Right renal pelvis (tissue), 4 donors: ENCODE measurements at regions not wholly inside any gene's neighbourhood (a gene's known extent, or its start where the extent isn't known, plus 50 kb on each side); places are given as distances from the start of the nearest gene placed in this dataset.

ENCODE experiments used
- DNase-seq, 4 donors: peaks; one replicate each; pipeline ENCODE4 v3.0.0-alpha.2; 2013; ENCODE audit warnings: low read depth in 4 of 4, low spot score in 3 of 4, missing footprints in 1 of 4

- no peak for DNase-seq
These were observed 158.0 kb downstream of the PALM2AKAP2 start for GRCh38 chr9:109937861-109938453.

- no peak for DNase-seq
These were observed 159.8 kb downstream of the PALM2AKAP2 start for GRCh38 chr9:109939698-109940342.

- no peak for DNase-seq
These were observed 160.6 kb downstream of the PALM2AKAP2 start for GRCh38 chr9:109940561-109940960.

- DNase-seq, result no peak
These were observed 161.8 kb downstream of the PALM2AKAP2 start for GRCh38 chr9:109941771-109942170.

- no peak for DNase-seq
These were observed 165.6 kb downstream of the PALM2AKAP2 start for GRCh38 chr9:109945573-109945972.

- DNase-seq, result no peak
These were observed 168.5 kb downstream of the PALM2AKAP2 start for GRCh38 chr9:109948453-109948852.

- DNase-seq, result no peak
These were observed 170.9 kb downstream of the PALM2AKAP2 start for GRCh38 chr9:109950710-109951443.

- DNase-seq, result no peak
These were observed 173.3 kb downstream of the PALM2AKAP2 start for GRCh38 chr9:109953300-109953699.

GRCh38 chr9:109953813-109954497, 174.0 kb downstream of the PALM2AKAP2 start:
- no peak for DNase-seq

- peak in 2 of 4 donors; percentile 41 to 49 for DNase-seq
These were observed 176.9 kb downstream of the PALM2AKAP2 start for GRCh38 chr9:109956717-109957440.

GRCh38 chr9:109959679-109960078, 179.7 kb downstream of the PALM2AKAP2 start:
- no peak for DNase-seq

- DNase-seq, result no peak
These were observed 181.6 kb downstream of the PALM2AKAP2 start for GRCh38 chr9:109961626-109962025.

GRCh38 chr9:109962215-109962614, 182.2 kb downstream of the PALM2AKAP2 start:
- no peak for DNase-seq

GRCh38 chr9:109963079-109963478, 183.1 kb downstream of the PALM2AKAP2 start:
- no peak for DNase-seq

GRCh38 chr9:109966643-109967368, 186.8 kb downstream of the PALM2AKAP2 start:
- DNase-seq, result no peak

- DNase-seq, result no peak
These were observed 187.9 kb downstream of the PALM2AKAP2 start for GRCh38 chr9:109967651-109968642.

GRCh38 chr9:109969011-109969410, 189.0 kb downstream of the PALM2AKAP2 start:
- DNase-seq, result no peak

- no peak for DNase-seq
These were observed 189.7 kb downstream of the PALM2AKAP2 start for GRCh38 chr9:109969573-109970237.
